Esophagus squamous epithelium (tissue), 4 donors: ENCODE measurements at regions not wholly inside any gene's neighbourhood (a gene's known extent, or its start where the extent isn't known, plus 50 kb on each side); places are given as distances from the start of the nearest gene placed in this dataset.

ENCODE experiments used
- CTCF ChIP-seq, 6 experiments: fragments of 450-650 bp in 4 of 6; fragments of 200-600 bp in 2 of 6; sonication (generic) in 2 of 6; IDR thresholded peaks; one replicate each; pipeline ENCODE4 v1.5.1; 2016 to 2019; ENCODE audit warnings: antibody characterized with exemption in 6 of 6, mild to moderate bottlenecking in 4 of 6, moderate library complexity in 4 of 6
- POLR2A ChIP-seq, 4 donors: fragments of 450-650 bp; IDR thresholded peaks; one replicate each; pipeline ENCODE4 v1.6.1; 2017; ENCODE audit warnings: antibody characterized with exemption in 4 of 4, mild to moderate bottlenecking in 4 of 4, moderate library complexity in 3 of 4

- no peak for TF ChIP-seq CTCF (IDR thresholded peaks at IDR 0.05)
- TF ChIP-seq POLR2A (IDR thresholded peaks at IDR 0.05): no peak
Observed at GRCh38 chr2:5368263-5368662, 323.9 kb upstream of the SOX11 start.
